SH-SY5Y (cell line): ENCODE measurements at regions not wholly inside any gene's neighbourhood (a gene's known extent, or its start where the extent isn't known, plus 50 kb on each side); places are given as distances from the start of the nearest gene placed in this dataset.

ENCODE experiments used
- GATA2 ChIP-seq: IDR thresholded peaks from 2 replicates; pipeline ENCODE4 v1.6.1; 2011; ENCODE audit warnings: mild to moderate bottlenecking, low read depth, low read length
- GATA3 ChIP-seq: IDR thresholded peaks from 2 replicates; pipeline ENCODE4 v1.6.1; 2011; ENCODE audit warnings: low read depth, mild to moderate bottlenecking, low read length, moderate library complexity

GRCh38 chr6:98467902-98468301, 366.5 kb upstream of the POU3F2 start:
- no peak for TF ChIP-seq GATA3
- TF ChIP-seq GATA2 = no peak

GRCh38 chr6:98469141-98469540, 365.2 kb upstream of the POU3F2 start:
- TF ChIP-seq GATA3 = no peak

DNA sequence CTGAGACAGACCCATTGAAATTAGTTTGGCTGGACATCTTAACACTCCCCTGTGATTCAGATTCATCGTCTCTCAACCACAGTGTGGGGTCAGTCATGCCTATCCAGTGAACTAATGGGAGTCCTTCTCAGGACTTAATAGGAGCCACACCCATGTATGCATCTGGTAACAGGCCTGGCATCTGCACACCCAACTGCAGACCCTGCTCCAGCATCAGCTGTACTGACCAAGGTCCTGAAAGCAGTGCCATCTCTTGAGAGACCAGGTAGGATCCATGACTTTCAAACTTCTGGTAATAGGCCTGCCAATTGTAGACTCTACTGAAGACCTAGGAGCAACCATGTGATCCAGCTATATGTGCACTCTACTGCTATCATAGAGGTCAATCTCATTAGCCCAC, 363.6 kb upstream of the POU3F2 start:
- no peak for TF ChIP-seq GATA2
- TF ChIP-seq GATA3 = no peak

- no peak for TF ChIP-seq GATA2
Measured at GRCh38 chr6:98471444-98471843, 362.9 kb upstream of the POU3F2 start.

DNA sequence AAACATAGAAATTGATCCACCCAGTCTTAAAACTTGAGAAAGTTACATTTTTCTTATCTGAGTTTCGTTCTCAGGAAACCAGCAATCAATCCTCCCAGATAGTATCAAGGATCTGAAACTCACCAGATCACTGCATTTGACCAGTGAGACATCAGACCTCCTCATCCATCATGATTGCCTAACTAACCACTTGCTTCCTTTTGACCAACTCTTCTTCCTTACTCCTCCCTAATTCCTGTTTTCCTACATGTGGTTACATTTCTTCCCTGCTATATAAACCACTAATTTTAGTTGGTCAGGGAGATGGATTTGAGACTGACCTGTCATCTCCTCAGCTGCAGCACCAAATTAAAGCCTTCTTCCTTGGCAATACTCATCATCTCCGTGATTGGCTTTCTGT, 357.1 kb upstream of the POU3F2 start:
- TF ChIP-seq GATA2 (no peak), GATA3 (no peak)

- TF ChIP-seq GATA3 (no peak), GATA2 (no peak)
Measured at GRCh38 chr6:98484696-98485095, 349.7 kb upstream of the POU3F2 start.

GRCh38 chr6:98485593-98485992, 348.8 kb upstream of the POU3F2 start:
- TF ChIP-seq GATA2 = no peak
- no peak for TF ChIP-seq GATA3

GRCh38 chr6:98486057-98486456, 348.3 kb upstream of the POU3F2 start:
- TF ChIP-seq GATA2 = no peak
- no peak for TF ChIP-seq GATA3

DNA sequence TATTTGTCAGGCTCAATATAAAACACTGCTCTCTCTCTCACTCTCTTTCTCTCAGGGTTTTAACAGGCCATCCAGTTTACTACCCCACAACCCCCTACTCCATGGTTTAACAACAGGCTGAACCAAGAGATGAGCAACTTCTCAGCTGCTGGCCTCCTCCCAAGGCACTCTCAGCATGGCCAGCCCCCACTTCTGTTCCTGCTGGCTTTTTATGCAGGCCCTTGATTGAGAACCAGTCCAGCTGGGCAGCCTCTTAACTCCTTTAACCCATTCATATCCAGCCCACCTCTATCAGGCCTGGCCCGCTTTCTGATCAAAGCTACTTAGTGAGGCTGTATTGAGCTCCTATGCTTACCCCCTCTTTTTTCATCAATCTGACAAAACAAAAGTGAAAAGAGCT, 346.8 kb upstream of the POU3F2 start:
- TF ChIP-seq GATA3 = no peak
- TF ChIP-seq GATA2 = no peak

- TF ChIP-seq GATA3 = no peak
- TF ChIP-seq GATA2 = no peak
Measured at GRCh38 chr6:98498144-98498775, 336.1 kb upstream of the POU3F2 start.

DNA sequence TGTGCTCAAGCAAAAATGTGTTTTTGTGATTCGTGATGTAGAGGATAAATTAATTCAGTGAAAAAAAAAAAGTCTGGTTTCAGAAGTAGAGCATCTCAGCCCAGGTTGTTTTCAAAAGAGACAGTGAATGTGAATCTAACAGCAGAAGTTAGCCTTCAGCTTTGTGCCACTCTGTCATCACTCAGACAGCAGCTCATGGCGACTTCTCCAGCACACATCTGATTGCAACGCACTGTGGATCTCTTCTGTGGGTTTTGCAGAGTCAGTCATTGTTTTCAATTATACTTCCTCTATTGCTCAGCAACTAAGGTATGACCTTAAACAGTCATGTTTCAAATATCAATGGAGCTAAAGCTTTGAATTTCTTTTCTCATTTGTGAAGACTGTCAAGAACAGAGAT, 335.5 kb upstream of the POU3F2 start:
- no peak for TF ChIP-seq GATA3
- no peak for TF ChIP-seq GATA2

GRCh38 chr6:98514073-98514720, 320.2 kb upstream of the POU3F2 start:
- TF ChIP-seq GATA3 (no peak), GATA2 (no peak)

GRCh38 chr6:98514796-98515195, 319.6 kb upstream of the POU3F2 start:
- TF ChIP-seq GATA3 (no peak), GATA2 (no peak)

DNA sequence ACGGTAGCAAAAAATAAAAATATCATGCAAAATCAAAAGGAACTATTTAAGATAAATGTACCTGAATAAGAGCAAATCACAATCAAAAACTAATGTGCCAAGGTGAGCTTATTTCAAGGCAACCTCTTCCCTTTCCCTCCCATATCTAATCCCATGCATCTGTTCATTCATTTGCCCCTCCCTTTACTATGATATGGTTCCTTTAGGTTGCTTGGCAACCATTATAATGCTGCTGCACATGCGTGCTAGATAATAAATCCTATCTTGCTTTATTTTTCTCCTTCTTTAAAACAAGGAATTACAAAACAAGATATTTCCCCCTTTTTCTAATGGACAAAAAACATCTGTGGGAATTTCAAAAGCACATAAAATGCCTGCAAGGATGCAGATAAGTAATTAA, 318.2 kb upstream of the POU3F2 start:
- TF ChIP-seq GATA3 = no peak
- TF ChIP-seq GATA2 = no peak

DNA sequence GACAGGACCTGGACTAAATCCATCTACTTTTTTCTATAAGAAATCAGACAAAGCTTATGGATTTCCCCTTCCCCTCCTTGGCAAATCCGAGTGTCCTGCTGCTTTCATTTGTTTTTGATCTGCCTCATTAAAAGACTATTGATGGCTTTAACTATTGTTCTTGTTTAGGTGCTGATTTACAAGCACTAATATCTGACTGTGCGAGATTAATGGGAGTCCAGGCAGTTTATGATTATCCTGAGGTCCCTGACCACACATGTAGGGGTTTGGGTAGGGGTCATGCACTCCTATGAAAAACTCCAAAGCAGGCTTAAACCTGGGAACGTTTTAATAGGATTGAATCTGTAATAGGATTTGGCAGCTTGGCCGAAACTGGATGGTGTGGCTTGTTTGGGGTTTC, 317.5 kb upstream of the POU3F2 start:
- TF ChIP-seq GATA2 = no peak
- TF ChIP-seq GATA3 = no peak

DNA sequence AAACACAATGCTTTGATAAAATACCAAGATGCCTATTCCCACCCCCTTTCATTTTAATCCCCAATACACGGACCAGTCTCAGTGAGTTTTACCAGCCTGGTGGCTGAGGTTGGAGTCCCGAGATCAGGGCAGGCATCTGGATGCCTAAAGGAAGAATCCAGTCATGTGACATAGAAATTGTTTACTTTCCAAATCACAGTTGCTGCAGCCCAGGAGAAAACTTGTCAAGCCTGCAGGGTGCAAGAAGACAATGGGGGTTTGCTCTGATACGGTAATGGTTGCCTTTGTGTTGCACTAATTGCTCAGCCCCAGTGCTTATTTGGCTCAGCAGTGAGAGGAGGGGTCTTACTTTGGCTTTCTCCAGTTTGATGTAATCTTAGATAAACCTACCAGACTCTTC, 308.5 kb upstream of the POU3F2 start:
- TF ChIP-seq GATA2 (no peak), GATA3 (no peak)
